Kidney (tissue), 13 donors: ENCODE measurements at regions not wholly inside any gene's neighbourhood (a gene's known extent, or its start where the extent isn't known, plus 50 kb on each side); places are given as distances from the start of the nearest gene placed in this dataset.

Source experiments
- DNase-seq, 5 donors: peaks; one replicate each; pipeline ENCODE4 v3.0.0-alpha.2; 2013 to 2020
- FAIRE-seq: peaks from 2 replicates; lab custom pipeline; 2012; peaks lifted over from hg19 to GRCh38; lab: Jason Lieb, UNC
- H3K27ac ChIP-seq, 2 donors: one replicate each; pipeline ENCODE4 v1.7.0; 2013; ENCODE audit warnings: low read depth in 2 of 2, low read length in 2 of 2, inconsistent platforms in 1 of 2
- H3K27me3 ChIP-seq: one replicate; pipeline ENCODE4 v1.7.1; 2013; ENCODE audit warnings: low read length, inconsistent platforms; ENCODE audit not compliant: control insufficient read depth, insufficient read depth
- H3K36me3 ChIP-seq, 3 donors: one replicate each; pipeline versions ENCODE4 v1.7.0 to v1.7.1; 2013; ENCODE audit warnings: low read length in 3 of 3, control low read depth in 1 of 3, inconsistent platforms in 1 of 3; ENCODE audit not compliant: insufficient read depth in 3 of 3, control insufficient read depth in 2 of 3
- H3K4me1 ChIP-seq, 3 donors: one replicate each; pipeline versions ENCODE4 v1.7.0 to v1.7.1; 2013; ENCODE audit warnings: low read length in 3 of 3, inconsistent platforms in 1 of 3, low read depth in 1 of 3; ENCODE audit not compliant: control insufficient read depth in 2 of 3, insufficient read depth in 2 of 3
- H3K4me3 ChIP-seq, 3 donors: one replicate each; pipeline versions ENCODE4 v1.7.0 to v1.8.1; 2013; ENCODE audit warnings: low read length in 3 of 3, control low read depth in 1 of 3, inconsistent platforms in 1 of 3
- H3K9ac ChIP-seq, 3 donors: one replicate each; pipeline versions ENCODE4 v1.7.0 to v1.7.1; 2013; ENCODE audit warnings: low read length in 3 of 3, control low read depth in 1 of 3, inconsistent platforms in 1 of 3
- H3K9me3 ChIP-seq, 3 donors: one replicate each; pipeline versions ENCODE4 v1.7.0 to v1.7.1; 2013; ENCODE audit warnings: low read length in 3 of 3, control low read depth in 1 of 3, inconsistent platforms in 1 of 3; ENCODE audit not compliant: control insufficient read depth in 2 of 3, insufficient read depth in 1 of 3
- intact Hi-C: fragments of 100-400 bp; cut with DNase I; formaldehyde crosslinking; loops from one replicate; pipeline ENCODE4 v1.11.1; 2022
- TF ChIP-seq, protein P1 (sequence below): IDR thresholded peaks from 3 replicates; pipeline ENCODE4 v1.5.1; 2012; ENCODE audit warnings: mild to moderate bottlenecking, moderate library complexity, borderline replicate concordance; ENCODE audit not compliant: insufficient read depth; ENCODE audit errors: extremely low read depth
- donor health status: control.
- donor health status: control.
- donor health status: control.
- donor health status: control.
- donor health status: control.
- donor health status: DM: yes; HTN: yes; CAD: no.
- donor health status: Normal renal cell carcinoma (clear cell type).

DNA sequence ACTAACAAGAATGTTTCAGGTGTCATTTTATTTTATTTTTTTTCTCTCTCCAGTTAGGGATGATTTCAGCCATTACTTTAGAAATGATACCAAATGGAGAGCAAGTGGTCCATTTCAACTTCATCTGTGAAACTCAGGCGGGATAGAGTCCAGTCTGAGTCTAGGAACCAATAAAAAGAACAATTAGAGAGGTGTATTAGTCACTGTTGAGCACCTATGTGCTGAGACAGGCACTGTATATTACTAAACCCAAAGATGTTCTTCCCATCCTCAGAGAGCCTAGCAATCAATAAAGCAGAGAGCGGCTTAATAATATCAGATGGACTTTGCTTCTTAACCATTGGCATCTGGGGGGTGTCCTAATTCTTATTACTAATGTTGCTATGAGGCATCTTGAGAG, 410.3 kb upstream of the SLC24A2 start:
- TF ChIP-seq, protein P1, sequence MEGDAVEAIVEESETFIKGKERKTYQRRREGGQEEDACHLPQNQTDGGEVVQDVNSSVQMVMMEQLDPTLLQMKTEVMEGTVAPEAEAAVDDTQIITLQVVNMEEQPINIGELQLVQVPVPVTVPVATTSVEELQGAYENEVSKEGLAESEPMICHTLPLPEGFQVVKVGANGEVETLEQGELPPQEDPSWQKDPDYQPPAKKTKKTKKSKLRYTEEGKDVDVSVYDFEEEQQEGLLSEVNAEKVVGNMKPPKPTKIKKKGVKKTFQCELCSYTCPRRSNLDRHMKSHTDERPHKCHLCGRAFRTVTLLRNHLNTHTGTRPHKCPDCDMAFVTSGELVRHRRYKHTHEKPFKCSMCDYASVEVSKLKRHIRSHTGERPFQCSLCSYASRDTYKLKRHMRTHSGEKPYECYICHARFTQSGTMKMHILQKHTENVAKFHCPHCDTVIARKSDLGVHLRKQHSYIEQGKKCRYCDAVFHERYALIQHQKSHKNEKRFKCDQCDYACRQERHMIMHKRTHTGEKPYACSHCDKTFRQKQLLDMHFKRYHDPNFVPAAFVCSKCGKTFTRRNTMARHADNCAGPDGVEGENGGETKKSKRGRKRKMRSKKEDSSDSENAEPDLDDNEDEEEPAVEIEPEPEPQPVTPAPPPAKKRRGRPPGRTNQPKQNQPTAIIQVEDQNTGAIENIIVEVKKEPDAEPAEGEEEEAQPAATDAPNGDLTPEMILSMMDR = no peak
- no peak for FAIRE-seq
- Histone ChIP-seq H3K27me3 (no peaks in the 10 kb centered on the region), H3K4me3 (no peak overlapping the region), H3K9ac (no peak overlapping the region), H3K36me3 (no peaks in the 10 kb centered on the region), H3K27ac (no peak overlapping the region), H3K9me3 (no peaks in the 10 kb centered on the region), H3K4me1 (no peaks in the 10 kb centered on the region)
- intact Hi-C loops = no loop called here
- no peak for DNase-seq

DNA sequence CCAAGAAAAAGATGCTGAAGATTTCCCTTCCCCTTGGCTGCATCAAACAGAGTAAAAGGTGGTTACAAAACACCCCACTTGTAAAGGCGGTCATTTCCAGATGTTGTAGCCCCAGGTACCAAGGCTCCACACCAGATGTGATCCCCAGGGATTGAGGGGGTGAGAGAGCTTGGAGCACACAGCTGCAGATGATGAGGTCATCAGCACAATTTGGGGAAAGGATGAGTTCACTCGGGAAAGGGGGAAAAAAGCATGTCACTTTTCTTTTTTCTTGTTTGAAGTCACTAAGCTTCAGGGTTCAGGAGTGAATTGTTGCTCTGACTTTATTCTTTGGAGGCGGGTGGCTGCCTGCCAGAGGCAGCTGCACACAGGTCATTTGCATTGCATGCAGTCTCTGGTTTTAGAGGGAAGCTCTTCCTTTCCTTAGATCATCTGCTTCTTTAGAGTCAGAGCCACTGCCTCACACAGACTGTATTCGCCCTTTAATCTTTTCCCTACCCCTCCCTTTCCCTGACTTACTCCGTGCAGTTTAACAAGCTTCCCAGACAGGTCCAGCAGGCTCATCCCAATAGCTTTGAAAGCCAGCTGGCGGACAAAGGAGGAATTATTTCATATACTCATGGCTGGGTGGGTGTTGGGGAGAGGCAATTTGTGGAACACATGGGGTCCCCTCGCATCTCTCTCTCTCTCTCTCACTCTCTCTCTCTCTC, 409.3 kb upstream of the SLC24A2 start:
- Histone ChIP-seq H3K27me3 (no peaks in the 10 kb centered on the region), H3K4me3 (no peak overlapping the region), H3K27ac (no peak overlapping the region), H3K4me1 (no peaks in the 10 kb centered on the region), H3K36me3 (no peaks in the 10 kb centered on the region), H3K9me3 (no peaks in the 10 kb centered on the region), H3K9ac (no peak overlapping the region)
- FAIRE-seq (no peak), DNase-seq (peak in 1 of 5 donors; percentile 30)
- TF ChIP-seq, protein P1 = no peak
- intact Hi-C loops = no loop called here

DNA sequence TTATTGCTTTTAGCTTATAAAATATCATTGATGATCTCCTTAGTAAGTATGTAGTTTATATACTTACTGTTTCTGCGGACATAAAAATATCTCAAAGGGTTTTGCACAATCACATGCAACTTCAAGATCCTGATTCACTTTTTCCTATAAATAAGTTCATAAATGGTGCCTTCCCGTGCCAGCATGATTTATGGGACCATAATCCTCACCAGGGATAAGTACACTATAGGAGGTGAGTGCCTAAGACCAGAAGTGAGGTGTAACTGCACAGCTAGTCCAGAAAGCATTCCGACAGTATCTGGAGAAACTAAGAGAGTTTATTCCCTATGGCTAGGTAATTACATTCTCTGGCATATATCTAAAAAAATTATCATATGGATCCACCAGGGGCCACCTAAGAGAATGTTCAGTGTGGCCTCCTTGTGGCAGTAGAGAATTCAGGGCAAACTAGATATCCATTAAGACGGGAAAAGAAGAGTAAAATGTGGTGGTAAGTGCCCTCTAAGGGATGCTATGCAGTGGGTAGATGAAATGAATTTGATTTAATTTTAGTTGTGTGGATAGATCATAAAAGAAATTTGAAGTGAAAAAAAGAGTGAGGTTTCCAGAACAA, 402.5 kb upstream of the SLC24A2 start:
- Histone ChIP-seq H3K36me3 (no peaks in the 10 kb centered on the region), H3K27me3 (no peaks in the 10 kb centered on the region), H3K4me3 (no peak overlapping the region), H3K9me3 (no peaks in the 10 kb centered on the region), H3K4me1 (no peaks in the 10 kb centered on the region), H3K27ac (no peak overlapping the region), H3K9ac (no peak overlapping the region)
- TF ChIP-seq, protein P1 = no peak
- DNase-seq (no peak), FAIRE-seq (no peak)
- intact Hi-C loops = no loop called here

DNA sequence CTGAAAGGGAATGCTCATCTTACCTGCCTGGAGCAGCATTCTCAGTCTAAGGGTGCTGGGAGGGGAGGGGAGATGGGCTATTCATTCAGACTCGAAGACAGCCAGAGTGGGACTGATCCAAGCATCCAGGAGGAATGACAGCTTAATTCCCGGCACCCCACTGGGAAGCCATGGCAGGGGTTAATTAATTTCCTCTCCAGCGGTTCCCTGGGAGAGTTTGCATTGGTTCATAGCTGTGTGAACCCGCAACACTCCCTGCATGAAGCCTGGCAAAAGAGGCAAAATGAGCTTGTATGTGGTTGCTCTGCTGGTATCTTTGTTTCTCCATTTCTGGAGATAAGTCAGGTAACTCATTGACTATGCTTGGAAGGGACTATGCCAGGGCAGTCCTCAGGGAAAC, 401.0 kb upstream of the SLC24A2 start:
- no peak for FAIRE-seq
- intact Hi-C loops = no loop called here
- Histone ChIP-seq H3K4me1 (no peaks in the 10 kb centered on the region), H3K27ac (no peak overlapping the region), H3K9ac (no peak overlapping the region), H3K9me3 (no peaks in the 10 kb centered on the region), H3K27me3 (no peaks in the 10 kb centered on the region), H3K4me3 (no peak overlapping the region), H3K36me3 (no peaks in the 10 kb centered on the region)
- TF ChIP-seq, protein P1 = no peak
- DNase-seq = no peak
